ENCODE measurements at regions not wholly inside any gene's neighbourhood (a gene's known extent, or its start where the extent isn't known, plus 50 kb on each side); places are given as distances from the start of the nearest gene placed in this dataset.

DNA sequence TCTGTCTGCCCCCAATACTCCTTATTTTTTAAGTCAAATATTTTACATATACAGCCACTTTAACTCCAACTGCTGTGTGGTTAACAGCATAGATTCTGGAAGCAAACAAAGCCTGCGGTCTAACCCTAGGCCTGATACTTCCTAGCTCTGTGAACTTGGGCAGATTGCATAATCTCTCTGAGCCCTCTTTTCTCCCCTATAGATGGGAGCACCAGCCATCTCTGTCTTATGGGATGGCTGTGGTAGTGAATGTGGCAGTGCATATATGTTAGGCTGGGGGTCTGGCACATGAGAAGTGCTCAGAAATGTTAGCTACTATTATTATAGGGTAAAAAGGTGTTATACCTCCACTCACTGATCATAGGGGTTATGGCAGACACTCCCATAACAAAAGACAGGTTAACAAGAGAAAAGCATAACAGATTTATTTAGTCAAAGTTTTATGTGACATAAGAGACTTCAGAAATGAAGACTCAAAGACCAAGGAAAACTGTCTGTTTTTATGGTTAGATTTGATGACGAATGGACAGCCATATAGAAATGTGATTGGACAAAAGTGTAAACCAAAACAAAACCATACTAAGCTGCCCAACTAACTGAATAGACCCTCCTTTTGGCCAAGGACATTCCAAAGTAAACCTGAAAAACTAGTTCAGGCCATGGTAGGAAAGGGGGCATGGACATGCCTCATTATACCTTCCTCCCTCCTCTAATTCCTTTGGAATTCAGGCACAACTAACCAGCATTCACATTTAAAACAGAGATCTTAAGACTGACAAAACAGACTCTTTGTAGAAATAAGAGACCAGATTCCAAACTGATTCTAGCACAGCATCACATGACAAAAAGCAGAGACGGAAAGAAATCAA, 53.9 kb upstream of the DAZL start:
- TF ChIP-seq, protein P1, sequence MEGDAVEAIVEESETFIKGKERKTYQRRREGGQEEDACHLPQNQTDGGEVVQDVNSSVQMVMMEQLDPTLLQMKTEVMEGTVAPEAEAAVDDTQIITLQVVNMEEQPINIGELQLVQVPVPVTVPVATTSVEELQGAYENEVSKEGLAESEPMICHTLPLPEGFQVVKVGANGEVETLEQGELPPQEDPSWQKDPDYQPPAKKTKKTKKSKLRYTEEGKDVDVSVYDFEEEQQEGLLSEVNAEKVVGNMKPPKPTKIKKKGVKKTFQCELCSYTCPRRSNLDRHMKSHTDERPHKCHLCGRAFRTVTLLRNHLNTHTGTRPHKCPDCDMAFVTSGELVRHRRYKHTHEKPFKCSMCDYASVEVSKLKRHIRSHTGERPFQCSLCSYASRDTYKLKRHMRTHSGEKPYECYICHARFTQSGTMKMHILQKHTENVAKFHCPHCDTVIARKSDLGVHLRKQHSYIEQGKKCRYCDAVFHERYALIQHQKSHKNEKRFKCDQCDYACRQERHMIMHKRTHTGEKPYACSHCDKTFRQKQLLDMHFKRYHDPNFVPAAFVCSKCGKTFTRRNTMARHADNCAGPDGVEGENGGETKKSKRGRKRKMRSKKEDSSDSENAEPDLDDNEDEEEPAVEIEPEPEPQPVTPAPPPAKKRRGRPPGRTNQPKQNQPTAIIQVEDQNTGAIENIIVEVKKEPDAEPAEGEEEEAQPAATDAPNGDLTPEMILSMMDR (IDR thresholded peaks at IDR 0.05), result no peak
- TF ChIP-seq, protein P2, sequence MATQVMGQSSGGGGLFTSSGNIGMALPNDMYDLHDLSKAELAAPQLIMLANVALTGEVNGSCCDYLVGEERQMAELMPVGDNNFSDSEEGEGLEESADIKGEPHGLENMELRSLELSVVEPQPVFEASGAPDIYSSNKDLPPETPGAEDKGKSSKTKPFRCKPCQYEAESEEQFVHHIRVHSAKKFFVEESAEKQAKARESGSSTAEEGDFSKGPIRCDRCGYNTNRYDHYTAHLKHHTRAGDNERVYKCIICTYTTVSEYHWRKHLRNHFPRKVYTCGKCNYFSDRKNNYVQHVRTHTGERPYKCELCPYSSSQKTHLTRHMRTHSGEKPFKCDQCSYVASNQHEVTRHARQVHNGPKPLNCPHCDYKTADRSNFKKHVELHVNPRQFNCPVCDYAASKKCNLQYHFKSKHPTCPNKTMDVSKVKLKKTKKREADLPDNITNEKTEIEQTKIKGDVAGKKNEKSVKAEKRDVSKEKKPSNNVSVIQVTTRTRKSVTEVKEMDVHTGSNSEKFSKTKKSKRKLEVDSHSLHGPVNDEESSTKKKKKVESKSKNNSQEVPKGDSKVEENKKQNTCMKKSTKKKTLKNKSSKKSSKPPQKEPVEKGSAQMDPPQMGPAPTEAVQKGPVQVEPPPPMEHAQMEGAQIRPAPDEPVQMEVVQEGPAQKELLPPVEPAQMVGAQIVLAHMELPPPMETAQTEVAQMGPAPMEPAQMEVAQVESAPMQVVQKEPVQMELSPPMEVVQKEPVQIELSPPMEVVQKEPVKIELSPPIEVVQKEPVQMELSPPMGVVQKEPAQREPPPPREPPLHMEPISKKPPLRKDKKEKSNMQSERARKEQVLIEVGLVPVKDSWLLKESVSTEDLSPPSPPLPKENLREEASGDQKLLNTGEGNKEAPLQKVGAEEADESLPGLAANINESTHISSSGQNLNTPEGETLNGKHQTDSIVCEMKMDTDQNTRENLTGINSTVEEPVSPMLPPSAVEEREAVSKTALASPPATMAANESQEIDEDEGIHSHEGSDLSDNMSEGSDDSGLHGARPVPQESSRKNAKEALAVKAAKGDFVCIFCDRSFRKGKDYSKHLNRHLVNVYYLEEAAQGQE (IDR thresholded peaks at IDR 0.05; ENCODE audit: insufficient read depth in 1 of 2, low read depth in 2 of 2, low read length in 1 of 2), result no peak
- no peak for TF ChIP-seq POLR2AphosphoS5 (IDR thresholded peaks at IDR 0.05; ENCODE audit: low read depth, low read length)
- TF ChIP-seq SIN3A (IDR thresholded peaks at IDR 0.05; ENCODE audit: borderline replicate concordance, insufficient read depth, low read depth, low read length), result no peak
- TF ChIP-seq TCF7L2 (IDR thresholded peaks at IDR 0.05; ENCODE audit: low read depth, low read length), result no peak

All from Panc1 (cell line).